WERI-Rb-1 (cell line): ENCODE measurements at regions not wholly inside any gene's neighbourhood (a gene's known extent, or its start where the extent isn't known, plus 50 kb on each side); places are given as distances from the start of the nearest gene placed in this dataset.
A peak's percentile ranks its signal among the peaks of the same experiment; 100 is the strongest.

Experiments
- DNase-seq: peaks from one replicate; pipeline ENCODE4 v3.0.0-alpha.2; 2020
- H3K27ac ChIP-seq: fragments of 250-450 bp; sonication (Bioruptor Pico); 2 replicates; pipeline ENCODE4 v1.5.1; 2020; ENCODE audit warnings: mild to moderate bottlenecking, moderate library complexity
- H3K27me3 ChIP-seq: fragments of 250-450 bp; sonication (Bioruptor Pico); 2 replicates; pipeline ENCODE4 v1.5.1; 2021; ENCODE audit warnings: mild to moderate bottlenecking, low read depth, moderate library complexity; ENCODE audit not compliant: insufficient read depth, severe bottlenecking
- H3K36me3 ChIP-seq: fragments of 250-450 bp; sonication (Bioruptor Pico); 2 replicates; pipeline ENCODE4 v1.5.1; 2020; ENCODE audit warnings: mild to moderate bottlenecking, moderate library complexity
- H3K4me3 ChIP-seq: 2 replicates; pipeline ENCODE4 v1.5.1; 2011; ENCODE audit warnings: low read depth, mild to moderate bottlenecking, control low read depth, low read length
- H3K9me3 ChIP-seq: fragments of 250-450 bp; sonication (Bioruptor Pico); 2 replicates; pipeline ENCODE4 v1.5.1; 2021; ENCODE audit warnings: mild to moderate bottlenecking, moderate library complexity; ENCODE audit not compliant: severe bottlenecking
- CTCF ChIP-seq: IDR thresholded peaks from 2 replicates; pipeline ENCODE4 v1.5.1; 2011; ENCODE audit warnings: low read depth, mild to moderate bottlenecking, control low read depth, inconsistent platforms, low read length

DNA sequence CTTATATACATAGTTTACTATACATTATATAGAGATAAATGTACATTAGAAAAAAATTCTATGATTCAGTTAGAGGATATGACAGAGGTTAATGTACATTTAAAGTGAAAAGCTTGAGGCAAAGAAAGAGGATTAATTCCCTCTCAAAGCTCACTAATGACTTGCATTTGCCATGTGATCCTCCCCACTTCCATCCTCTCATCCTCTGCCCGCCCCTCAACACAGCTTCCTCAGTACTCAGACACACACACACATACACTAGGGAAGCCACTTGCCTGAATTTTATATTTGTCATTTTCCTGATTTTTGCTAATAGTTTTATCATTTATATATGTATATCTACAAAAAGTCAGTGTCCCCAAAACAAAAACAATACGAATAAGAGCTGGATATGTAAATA lies 764.5 kb downstream of the EFNA5 start:
- TF ChIP-seq CTCF: no peak
- H3K36me3 ChIP-seq: no peaks in the 10 kb centered on the region
- H3K27ac ChIP-seq: no peak overlapping the region
- no peaks in the 10 kb centered on the region for H3K9me3 ChIP-seq
- H3K27me3 ChIP-seq: no peaks in the 10 kb centered on the region
- DNase-seq: peak; percentile 18
- no peak overlapping the region for H3K4me3 ChIP-seq

- H3K27ac ChIP-seq: no peak overlapping the region
- no peak overlapping the region for H3K4me3 ChIP-seq
- DNase-seq: no peak
- no peak for TF ChIP-seq CTCF
- no peaks in the 10 kb centered on the region for H3K9me3 ChIP-seq
- H3K36me3 ChIP-seq: no peaks in the 10 kb centered on the region
- H3K27me3 ChIP-seq: no peaks in the 10 kb centered on the region
These were observed 775.8 kb downstream of the EFNA5 start for GRCh38 chr5:106894964-106895363.

DNA sequence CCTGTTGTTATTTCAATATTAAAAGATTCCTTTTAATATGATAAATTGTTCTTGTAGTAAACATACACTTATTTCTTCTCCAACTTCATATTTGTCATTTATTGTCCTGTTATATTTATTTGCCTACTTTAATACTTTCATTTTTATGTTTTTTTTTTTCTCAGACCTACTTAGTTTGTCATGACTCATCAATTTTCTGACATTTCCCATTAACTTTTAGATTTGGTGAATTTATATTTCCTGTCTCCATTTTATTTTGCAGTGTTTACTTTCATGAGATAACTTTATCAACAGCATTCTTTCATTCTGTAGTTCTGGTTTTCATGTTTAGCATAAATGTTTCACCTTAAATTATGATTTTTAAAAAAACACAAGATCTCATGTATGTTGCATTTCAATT lies 788.7 kb downstream of the EFNA5 start:
- H3K27ac ChIP-seq: no peak overlapping the region
- H3K9me3 ChIP-seq: no peaks in the 10 kb centered on the region
- no peak for DNase-seq
- TF ChIP-seq CTCF: no peak
- H3K36me3 ChIP-seq: no peaks in the 10 kb centered on the region
- no peak overlapping the region for H3K4me3 ChIP-seq
- no peaks in the 10 kb centered on the region for H3K27me3 ChIP-seq

DNA sequence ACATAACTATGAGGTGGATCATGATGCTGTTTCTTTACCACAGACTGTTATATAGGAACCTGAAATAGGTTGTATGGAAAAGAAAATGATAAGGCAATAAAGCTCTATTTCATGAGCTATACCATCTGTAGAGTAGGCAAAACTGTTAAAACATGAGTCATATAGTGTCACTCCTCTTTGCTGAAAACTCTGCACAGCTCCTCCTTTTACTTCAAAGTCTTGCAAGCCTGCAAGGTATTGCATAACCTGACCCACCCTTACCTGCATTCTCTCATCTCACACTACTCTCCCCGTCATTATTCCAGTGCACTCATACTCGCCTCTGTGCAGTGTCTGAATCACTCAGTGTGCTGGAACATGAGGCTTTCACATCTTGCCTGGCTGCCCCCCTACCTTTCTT lies 790.1 kb downstream of the EFNA5 start:
- Histone ChIP-seq H3K36me3 (no peaks in the 10 kb centered on the region), H3K4me3 (no peak overlapping the region), H3K27ac (no peak overlapping the region), H3K9me3 (peaks cover 7% of the 10 kb centered on the region), H3K27me3 (no peaks in the 10 kb centered on the region)
- no peak for TF ChIP-seq CTCF
- DNase-seq: no peak

- H3K9me3 ChIP-seq: peaks cover 7% of the 10 kb centered on the region
- H3K4me3 ChIP-seq: no peak overlapping the region
- no peak for DNase-seq
- TF ChIP-seq CTCF: no peak
- H3K36me3 ChIP-seq: no peaks in the 10 kb centered on the region
- no peak overlapping the region for H3K27ac ChIP-seq
- no peaks in the 10 kb centered on the region for H3K27me3 ChIP-seq
These were observed 792.9 kb downstream of the EFNA5 start for GRCh38 chr5:106877881-106878280.

GRCh38 chr5:106876665-106877194 lies 794.0 kb downstream of the EFNA5 start:
- peaks cover 7% of the 10 kb centered on the region for H3K9me3 ChIP-seq
- H3K36me3 ChIP-seq: no peaks in the 10 kb centered on the region
- DNase-seq: peak; percentile 25
- TF ChIP-seq CTCF: no peak
- H3K4me3 ChIP-seq: no peak overlapping the region
- no peak overlapping the region for H3K27ac ChIP-seq
- H3K27me3 ChIP-seq: no peaks in the 10 kb centered on the region
